Esophagus muscularis mucosa (tissue), 3 donors: ENCODE measurements at regions not wholly inside any gene's neighbourhood (a gene's known extent, or its start where the extent isn't known, plus 50 kb on each side); places are given as distances from the start of the nearest gene placed in this dataset.

Experiments used
- EP300 ChIP-seq: sonication (generic); formaldehyde crosslinking; IDR thresholded peaks from one replicate; pipeline ENCODE4 v1.6.1; 2017; ENCODE audit warnings: antibody characterized with exemption
- POLR2A ChIP-seq: fragments of 450-650 bp; IDR thresholded peaks from one replicate; pipeline ENCODE4 v1.6.1; 2017; ENCODE audit warnings: antibody characterized with exemption, moderate library complexity, mild to moderate bottlenecking, low read depth
- POLR2AphosphoS5 ChIP-seq, 2 donors: sonication (generic); formaldehyde crosslinking; IDR thresholded peaks; one replicate each; pipeline ENCODE4 v1.6.1; 2017; ENCODE audit warnings: antibody characterized with exemption in 2 of 2

DNA sequence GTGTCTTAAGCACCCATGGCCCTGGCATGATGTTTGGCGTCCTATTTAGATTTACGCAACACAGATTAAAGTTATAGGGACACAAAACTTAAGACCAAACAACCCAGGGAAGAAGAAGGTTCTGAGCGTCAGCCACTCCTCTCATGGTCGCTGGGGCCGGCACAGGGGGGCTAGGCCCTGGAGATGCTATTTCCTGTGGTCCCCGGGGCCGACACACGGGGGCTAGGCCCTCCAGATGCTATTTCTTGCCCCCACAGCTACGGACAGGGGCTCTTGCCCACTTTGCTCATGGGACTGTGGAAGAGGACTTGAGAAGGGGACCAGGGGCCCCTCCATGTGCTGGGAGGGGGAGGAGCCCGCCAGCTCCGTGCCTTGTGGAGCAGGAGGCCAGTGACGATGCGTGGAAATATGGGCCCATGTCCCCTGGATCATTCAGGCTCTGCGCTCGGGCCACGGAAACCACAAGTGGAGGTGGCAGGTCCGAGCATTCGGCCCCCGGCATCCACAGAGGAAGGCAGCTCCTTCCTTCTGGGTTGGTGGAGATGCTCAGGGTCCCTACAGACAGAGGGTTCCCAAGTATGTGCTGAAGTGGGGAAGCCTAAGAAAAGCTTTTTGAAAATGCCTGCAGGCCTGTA lies 711.1 kb downstream of the BRD1 start:
- TF ChIP-seq POLR2A (no peak), EP300 (no peak), POLR2AphosphoS5 (IDR thresholded peaks at IDR 0.05) (no peak)
